OCI-LY3 (cell line): ENCODE measurements at regions not wholly inside any gene's neighbourhood (a gene's known extent, or its start where the extent isn't known, plus 50 kb on each side); places are given as distances from the start of the nearest gene placed in this dataset.
A peak's percentile ranks its signal among the peaks of the same experiment; 100 is the strongest.

ENCODE experiments used
- H2AFZ ChIP-seq: fragments of 200-600, 300-600 bp; shearing (Covaris generic); 2 replicates; pipeline ENCODE4 v1.6.0; 2014; ENCODE audit warnings: antibody characterized with exemption, low read depth, low read length
- H3K27ac ChIP-seq: fragments of 200-600, 300-600 bp; sonication (generic); 2 replicates; pipeline ENCODE4 v1.5.1; 2014; ENCODE audit warnings: mild to moderate bottlenecking, low read length, moderate library complexity, mixed read lengths
- H3K27me3 ChIP-seq: fragments of 200-600, 300-600 bp; sonication (generic); 2 replicates; pipeline ENCODE4 v1.6.1; 2014; ENCODE audit warnings: low read depth, low read length, mixed read lengths
- H3K36me3 ChIP-seq: fragments of 200-600, 300-600 bp; sonication (generic); replicated peaks from 2 replicates; pipeline ENCODE3; 2014; ENCODE audit warnings: low read depth, low read length, mixed read lengths
- H3K4me1 ChIP-seq: fragments of 300-600, 200-600 bp; sonication (generic); 2 replicates; pipeline ENCODE4 v1.6.1; 2014; ENCODE audit warnings: low read length, mixed read lengths
- H3K4me2 ChIP-seq: fragments of 200-600, 300-600 bp; sonication (generic); 2 replicates; pipeline ENCODE4 v1.6.1; 2014; ENCODE audit warnings: low read length, mixed read lengths
- H3K4me3 ChIP-seq: fragments of 300-600, 200-600 bp; sonication (generic); 2 replicates; pipeline ENCODE4 v1.5.1; 2014; ENCODE audit warnings: antibody characterized with exemption, mild to moderate bottlenecking, low read length, moderate library complexity
- H3K79me2 ChIP-seq: fragments of 300-600, 200-600 bp; shearing (Covaris generic); 2 replicates; pipeline ENCODE4 v1.6.1; 2014; ENCODE audit warnings: mild to moderate bottlenecking, low read length, mixed read lengths
- H3K9ac ChIP-seq: fragments of 300-600, 200-600 bp; shearing (Covaris generic); 2 replicates; pipeline ENCODE4 v1.6.0; 2014; ENCODE audit warnings: mild to moderate bottlenecking, low read length, moderate library complexity
- H3K9me3 ChIP-seq: fragments of 200-600, 300-600 bp; shearing (Covaris generic); 2 replicates; pipeline ENCODE4 v1.6.1; 2014; ENCODE audit warnings: low read length, mixed read lengths; ENCODE audit not compliant: insufficient read depth
- H4K20me1 ChIP-seq: fragments of 200-600, 300-600 bp; sonication (generic); 2 replicates; pipeline ENCODE4 v1.6.1; 2016; ENCODE audit warnings: low read length, mixed read lengths; ENCODE audit not compliant: insufficient read depth
- EZH2phosphoT487 ChIP-seq: fragments of 200-600 bp; shearing (Covaris generic); IDR thresholded peaks from 2 replicates; pipeline ENCODE4 v1.6.1; 2018; ENCODE audit warnings: antibody characterized with exemption, mixed run types, low read depth
- TF ChIP-seq, protein P1 (sequence below): fragments of 200-600, 300-600 bp; sonication (generic); IDR thresholded peaks from 2 replicates; pipeline ENCODE4 v1.5.1; 2014; ENCODE audit warnings: antibody characterized with exemption, low read length, low read depth

- H3K4me1 ChIP-seq = peaks cover 94% of the 10 kb centered on the region
- TF ChIP-seq, protein P1, sequence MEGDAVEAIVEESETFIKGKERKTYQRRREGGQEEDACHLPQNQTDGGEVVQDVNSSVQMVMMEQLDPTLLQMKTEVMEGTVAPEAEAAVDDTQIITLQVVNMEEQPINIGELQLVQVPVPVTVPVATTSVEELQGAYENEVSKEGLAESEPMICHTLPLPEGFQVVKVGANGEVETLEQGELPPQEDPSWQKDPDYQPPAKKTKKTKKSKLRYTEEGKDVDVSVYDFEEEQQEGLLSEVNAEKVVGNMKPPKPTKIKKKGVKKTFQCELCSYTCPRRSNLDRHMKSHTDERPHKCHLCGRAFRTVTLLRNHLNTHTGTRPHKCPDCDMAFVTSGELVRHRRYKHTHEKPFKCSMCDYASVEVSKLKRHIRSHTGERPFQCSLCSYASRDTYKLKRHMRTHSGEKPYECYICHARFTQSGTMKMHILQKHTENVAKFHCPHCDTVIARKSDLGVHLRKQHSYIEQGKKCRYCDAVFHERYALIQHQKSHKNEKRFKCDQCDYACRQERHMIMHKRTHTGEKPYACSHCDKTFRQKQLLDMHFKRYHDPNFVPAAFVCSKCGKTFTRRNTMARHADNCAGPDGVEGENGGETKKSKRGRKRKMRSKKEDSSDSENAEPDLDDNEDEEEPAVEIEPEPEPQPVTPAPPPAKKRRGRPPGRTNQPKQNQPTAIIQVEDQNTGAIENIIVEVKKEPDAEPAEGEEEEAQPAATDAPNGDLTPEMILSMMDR = no peak
- no peak for TF ChIP-seq EZH2phosphoT487
- no peaks in the 10 kb centered on the region for H3K27me3 ChIP-seq
- no peak overlapping the region for H2AFZ ChIP-seq
- no peaks in the 10 kb centered on the region for H4K20me1 ChIP-seq
- peak overlapping the region; percentile 99 for H3K27ac ChIP-seq
- peak overlapping the region; percentile 97 for H3K9ac ChIP-seq
- peaks cover 6% of the 10 kb centered on the region for H3K36me3 ChIP-seq
- peak overlapping the region; percentile 57 for H3K4me3 ChIP-seq
- no peaks in the 10 kb centered on the region for H3K79me2 ChIP-seq
- H3K4me2 ChIP-seq = peak overlapping the region; percentile 81
- H3K9me3 ChIP-seq = no peaks in the 10 kb centered on the region
Measured at GRCh38 chr12:4147031-4147481, 126.5 kb upstream of the CCND2 start.

GRCh38 chr12:4145990-4146859, 127.3 kb upstream of the CCND2 start:
- Histone ChIP-seq H3K4me3 (peak overlapping the region; percentile 57), H4K20me1 (no peaks in the 10 kb centered on the region), H3K79me2 (no peaks in the 10 kb centered on the region; the same call in 1 of the 2 replicates), H3K27ac (peak overlapping the region; percentile 99), H3K9ac (peak overlapping the region; percentile 97), H3K4me2 (peak overlapping the region; percentile 81), H3K4me1 (peaks cover 94% of the 10 kb centered on the region), H3K27me3 (no peaks in the 10 kb centered on the region), H3K9me3 (no peaks in the 10 kb centered on the region), H2AFZ (no peak overlapping the region), H3K36me3 (peaks cover 6% of the 10 kb centered on the region)
- TF ChIP-seq EZH2phosphoT487 = 0 out of 2 replicates have a peak, but pooled peaks have one; percentile 20
- TF ChIP-seq, protein P1 = no peak

- Histone ChIP-seq H3K9me3 (no peaks in the 10 kb centered on the region), H2AFZ (no peak overlapping the region), H3K79me2 (no peaks in the 10 kb centered on the region; the same call in 1 of the 2 replicates), H3K27me3 (no peaks in the 10 kb centered on the region), H3K4me3 (peak overlapping the region; percentile 7; the same call in 1 of the 2 replicates), H4K20me1 (no peaks in the 10 kb centered on the region), H3K4me1 (peaks cover 94% of the 10 kb centered on the region), H3K4me2 (peak overlapping the region; percentile 42), H3K36me3 (peaks cover 6% of the 10 kb centered on the region), H3K27ac (peak overlapping the region; percentile 99), H3K9ac (peak overlapping the region; percentile 97)
- TF ChIP-seq, protein P1 = no peak
- TF ChIP-seq EZH2phosphoT487 = no peak
Measured at GRCh38 chr12:4144676-4145075, 128.9 kb upstream of the CCND2 start.

- no peak for TF ChIP-seq EZH2phosphoT487
- TF ChIP-seq, protein P1 = peak; percentile 64
- Histone ChIP-seq H4K20me1 (no peaks in the 10 kb centered on the region), H3K36me3 (peaks cover 6% of the 10 kb centered on the region), H3K9ac (peak overlapping the region; percentile 97; the same call in 1 of the 2 replicates), H3K27me3 (no peaks in the 10 kb centered on the region), H3K4me1 (peaks cover 96% of the 10 kb centered on the region), H2AFZ (no peak overlapping the region), H3K27ac (peak overlapping the region; percentile 99), H3K79me2 (no peaks in the 10 kb centered on the region; the same call in 1 of the 2 replicates), H3K4me3 (no peak overlapping the region; the same call in 1 of the 2 replicates), H3K9me3 (no peaks in the 10 kb centered on the region), H3K4me2 (peak overlapping the region; percentile 42)
Measured at GRCh38 chr12:4143896-4144295, 129.7 kb upstream of the CCND2 start.
